SH-SY5Y (cell line): ENCODE measurements at regions not wholly inside any gene's neighbourhood (a gene's known extent, or its start where the extent isn't known, plus 50 kb on each side); places are given as distances from the start of the nearest gene placed in this dataset.

Experiments
- GATA2 ChIP-seq: IDR thresholded peaks from 2 replicates; pipeline ENCODE4 v1.6.1; 2011; ENCODE audit warnings: mild to moderate bottlenecking, low read depth, low read length
- GATA3 ChIP-seq: IDR thresholded peaks from 2 replicates; pipeline ENCODE4 v1.6.1; 2011; ENCODE audit warnings: low read depth, mild to moderate bottlenecking, low read length, moderate library complexity

DNA sequence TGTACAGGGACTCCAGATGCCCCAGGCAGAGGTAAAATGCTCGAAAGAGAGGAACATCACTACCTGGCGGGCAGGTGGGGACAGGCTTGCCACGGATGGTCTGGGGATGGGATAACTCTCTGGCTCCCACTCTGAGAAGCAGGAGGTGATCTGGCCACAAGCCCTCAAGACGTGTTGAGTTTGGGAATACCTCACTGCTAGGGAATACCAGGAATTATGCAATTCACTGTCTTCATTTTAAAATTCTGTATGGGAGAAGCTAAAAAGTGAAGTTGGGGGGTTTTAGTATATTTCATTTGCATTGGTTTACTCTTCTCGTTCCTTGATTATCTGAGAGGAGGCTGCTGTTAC, 510.4 kb downstream of the CCDC171 start:
- TF ChIP-seq GATA2 (no peak), GATA3 (no peak)
